ENCODE measurements at regions not wholly inside any gene's neighbourhood (a gene's known extent, or its start where the extent isn't known, plus 50 kb on each side); places are given as distances from the start of the nearest gene placed in this dataset.

DNA sequence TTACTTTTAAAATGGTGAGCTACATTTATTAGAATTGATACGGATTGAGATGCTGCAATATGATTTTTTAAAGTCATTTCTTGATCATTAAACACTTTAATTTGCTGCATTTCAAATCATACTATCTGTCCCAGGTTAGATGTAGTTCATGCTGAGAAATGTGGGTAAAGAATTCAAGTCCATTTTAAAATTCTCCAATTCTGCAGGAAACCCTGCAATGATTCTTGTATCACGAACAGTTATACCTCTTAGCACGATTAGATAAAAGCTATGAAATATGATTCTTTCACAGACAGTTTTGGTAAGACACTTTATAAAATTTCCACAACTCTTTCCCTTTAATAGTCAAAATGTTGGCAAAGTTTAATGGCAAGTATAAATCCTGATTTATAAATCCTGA lies 693.4 kb downstream of the ADGRL2 start:
- no peak for TF ChIP-seq CTCF (IDR thresholded peaks at IDR 0.05)
- Histone ChIP-seq H3K4me3 (ENCODE audit: low read depth, low read length) (no peak overlapping the region), H3K4me2 (ENCODE audit: low read length) (no peak overlapping the region), H3K27me3 (ENCODE audit: control insufficient read depth, insufficient read depth, low read length) (no peaks in the 10 kb centered on the region), H3K9me3 (ENCODE audit: control insufficient read depth, low read length) (no peaks in the 10 kb centered on the region), H3K9ac (no peak overlapping the region), H3K27ac (no peak overlapping the region), H3K4me1 (no peaks in the 10 kb centered on the region), H2AFZ (no peak overlapping the region), H3K79me2 (no peaks in the 10 kb centered on the region), H3K36me3 (ENCODE audit: control insufficient read depth, insufficient read depth, low read length) (no peaks in the 10 kb centered on the region)

DNA sequence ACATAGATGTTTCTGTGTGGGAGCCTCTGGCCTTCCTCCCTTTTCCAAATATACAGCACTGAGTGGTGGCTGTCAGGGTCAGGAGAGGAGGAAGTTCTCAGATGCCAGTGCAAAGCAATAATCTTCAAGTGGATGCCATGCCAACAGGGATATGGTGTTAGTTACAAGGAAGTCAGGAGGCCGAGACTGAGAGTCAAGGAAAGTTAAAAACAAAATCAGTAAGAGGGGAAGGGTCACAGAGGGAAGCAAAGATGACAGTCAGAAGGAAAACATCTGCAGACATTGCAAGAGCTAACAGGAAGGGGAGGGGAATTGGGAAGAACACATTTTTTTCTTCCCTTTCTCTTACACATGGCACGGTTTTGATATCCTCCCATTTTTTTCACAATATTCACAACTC lies 691.4 kb downstream of the ADGRL2 start:
- Histone ChIP-seq H3K4me1 (no peaks in the 10 kb centered on the region), H2AFZ (no peak overlapping the region), H3K9me3 (ENCODE audit: control insufficient read depth, low read length) (no peaks in the 10 kb centered on the region), H3K36me3 (ENCODE audit: control insufficient read depth, insufficient read depth, low read length) (no peaks in the 10 kb centered on the region), H3K27ac (no peak overlapping the region), H3K27me3 (ENCODE audit: control insufficient read depth, insufficient read depth, low read length) (no peaks in the 10 kb centered on the region), H3K9ac (no peak overlapping the region), H3K79me2 (no peaks in the 10 kb centered on the region), H3K4me2 (ENCODE audit: low read length) (no peak overlapping the region), H3K4me3 (ENCODE audit: low read depth, low read length) (no peak overlapping the region)
- no peak for TF ChIP-seq CTCF (IDR thresholded peaks at IDR 0.05)

DNA sequence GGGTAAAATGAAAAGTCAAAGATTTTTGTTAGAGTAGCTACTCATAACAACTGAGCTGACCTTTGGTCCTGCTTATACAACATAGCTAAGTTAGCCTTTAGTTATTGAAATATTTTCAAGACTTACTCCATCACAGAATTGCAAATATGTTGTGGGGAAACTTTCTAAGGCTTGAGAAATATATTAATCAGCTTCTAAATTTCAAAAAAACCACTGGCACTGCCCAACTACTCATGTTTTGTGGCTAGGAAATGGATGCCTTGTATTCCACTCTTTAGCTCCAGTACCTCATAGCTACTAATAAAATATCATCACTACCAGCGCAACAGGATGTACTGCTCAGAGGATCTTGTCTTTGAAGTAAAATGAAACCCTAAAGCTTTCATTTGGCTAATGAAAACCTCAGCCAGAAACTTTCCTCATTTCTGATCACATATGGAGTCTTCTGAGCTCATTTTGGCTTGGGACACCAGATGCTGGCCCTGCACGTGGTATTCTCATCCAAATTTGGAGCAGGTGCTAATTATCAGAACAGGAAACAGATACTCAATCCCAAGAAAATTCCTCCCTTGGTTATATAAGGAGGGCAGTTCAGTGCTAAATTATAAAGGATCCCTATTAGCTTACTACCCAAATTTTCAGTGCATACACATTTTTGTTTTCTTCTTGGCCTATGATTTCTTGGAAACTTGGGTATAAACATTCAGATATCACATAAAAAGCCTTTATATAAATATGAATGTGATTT lies 690.7 kb downstream of the ADGRL2 start:
- H3K27ac ChIP-seq: no peak overlapping the region
- no peak overlapping the region for H3K4me3 ChIP-seq (ENCODE audit: low read depth, low read length)
- no peak overlapping the region for H2AFZ ChIP-seq
- no peaks in the 10 kb centered on the region for H3K27me3 ChIP-seq (ENCODE audit: control insufficient read depth, insufficient read depth, low read length)
- H3K4me2 ChIP-seq (ENCODE audit: low read length): no peak overlapping the region
- no peaks in the 10 kb centered on the region for H3K9me3 ChIP-seq (ENCODE audit: control insufficient read depth, low read length)
- TF ChIP-seq CTCF (IDR thresholded peaks at IDR 0.05): no peak
- H3K79me2 ChIP-seq: no peaks in the 10 kb centered on the region
- H3K36me3 ChIP-seq (ENCODE audit: control insufficient read depth, insufficient read depth, low read length): no peaks in the 10 kb centered on the region
- no peak overlapping the region for H3K9ac ChIP-seq
- no peaks in the 10 kb centered on the region for H3K4me1 ChIP-seq

DNA sequence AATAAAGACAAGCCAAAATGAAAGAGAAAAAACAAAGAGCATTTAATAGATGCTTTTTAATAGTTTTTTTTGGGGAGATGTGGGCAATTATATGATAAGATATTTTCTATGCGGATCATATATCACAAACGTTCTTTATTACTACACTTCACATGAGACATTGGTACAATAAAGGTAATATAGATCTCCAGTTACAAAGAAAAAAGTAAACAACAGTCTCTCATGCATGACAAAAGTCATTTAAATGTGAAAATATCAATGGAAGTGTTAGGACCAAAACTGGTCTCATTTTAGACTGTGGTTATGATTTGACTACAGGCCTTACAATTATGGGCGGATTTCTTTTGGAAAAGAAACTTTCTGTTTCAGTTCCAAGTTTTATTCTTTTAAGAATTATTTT lies 687.0 kb downstream of the ADGRL2 start:
- Histone ChIP-seq H3K27me3 (ENCODE audit: control insufficient read depth, insufficient read depth, low read length) (no peaks in the 10 kb centered on the region), H3K9ac (no peak overlapping the region), H3K4me1 (no peaks in the 10 kb centered on the region), H3K4me3 (ENCODE audit: low read depth, low read length) (no peak overlapping the region), H3K9me3 (ENCODE audit: control insufficient read depth, low read length) (no peaks in the 10 kb centered on the region), H3K36me3 (ENCODE audit: control insufficient read depth, insufficient read depth, low read length) (no peaks in the 10 kb centered on the region), H3K4me2 (ENCODE audit: low read length) (no peak overlapping the region), H3K27ac (no peak overlapping the region), H2AFZ (no peak overlapping the region), H3K79me2 (no peaks in the 10 kb centered on the region)
- no peak for TF ChIP-seq CTCF (IDR thresholded peaks at IDR 0.05)

DNA sequence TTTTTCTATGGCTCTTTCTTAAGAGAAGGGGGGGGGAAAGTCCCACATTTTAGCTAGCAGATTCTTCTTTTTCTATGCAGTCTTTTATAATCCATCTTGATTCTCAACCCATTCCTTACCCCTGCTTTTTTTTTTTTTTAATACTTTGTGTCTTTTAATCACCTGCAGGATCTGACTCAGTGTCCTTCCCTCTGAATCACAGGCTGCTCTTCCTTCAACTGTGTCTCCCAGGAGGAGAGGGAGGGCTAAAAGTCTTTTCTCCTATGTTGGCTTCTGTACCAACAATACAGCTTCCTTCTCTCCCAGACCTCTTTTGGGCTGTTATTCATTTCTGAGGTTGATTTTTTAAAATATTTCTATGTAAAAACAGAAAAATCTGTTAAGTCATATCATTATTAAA lies 686.2 kb downstream of the ADGRL2 start:
- H3K79me2 ChIP-seq: no peaks in the 10 kb centered on the region
- H3K36me3 ChIP-seq (ENCODE audit: control insufficient read depth, insufficient read depth, low read length): no peaks in the 10 kb centered on the region
- no peak for TF ChIP-seq CTCF (IDR thresholded peaks at IDR 0.05)
- no peak overlapping the region for H3K27ac ChIP-seq
- no peaks in the 10 kb centered on the region for H3K9me3 ChIP-seq (ENCODE audit: control insufficient read depth, low read length)
- H3K27me3 ChIP-seq (ENCODE audit: control insufficient read depth, insufficient read depth, low read length): no peaks in the 10 kb centered on the region
- no peak overlapping the region for H2AFZ ChIP-seq
- no peaks in the 10 kb centered on the region for H3K4me1 ChIP-seq
- H3K4me2 ChIP-seq (ENCODE audit: low read length): peak overlapping the region; percentile 22
- H3K9ac ChIP-seq: no peak overlapping the region
- no peak overlapping the region for H3K4me3 ChIP-seq (ENCODE audit: low read depth, low read length)

Measured in parathyroid adenoma (tissue), 2 donors.